GM12864 (cell line): ENCODE measurements at regions not wholly inside any gene's neighbourhood (a gene's known extent, or its start where the extent isn't known, plus 50 kb on each side); places are given as distances from the start of the nearest gene placed in this dataset.

Source experiments
- DNase-seq: peaks from one replicate; pipeline ENCODE4 v3.0.0-alpha.2; 2011; ENCODE audit warnings: low read depth
- H3K4me3 ChIP-seq: 2 replicates; pipeline ENCODE4 v1.5.1; 2011; ENCODE audit warnings: mild to moderate bottlenecking, low read depth, low read length, control low read depth
- CTCF ChIP-seq: IDR thresholded peaks from 2 replicates; pipeline ENCODE4 v1.5.1; 2011; ENCODE audit warnings: low read depth, mild to moderate bottlenecking, moderate library complexity, low read length, control low read depth, inconsistent platforms; ENCODE audit errors: missing control alignments

GRCh38 chr2:204074456-204074855, 137.9 kb downstream of the ICOS start:
- no peak for DNase-seq
- no peak for TF ChIP-seq CTCF
- no peak overlapping the region for H3K4me3 ChIP-seq

GRCh38 chr2:204078003-204078698, 141.6 kb downstream of the ICOS start:
- TF ChIP-seq CTCF, result no peak
- no peak overlapping the region for H3K4me3 ChIP-seq
- no peak for DNase-seq

GRCh38 chr2:204081487-204082425, 145.2 kb downstream of the ICOS start:
- TF ChIP-seq CTCF, result no peak
- no peak for DNase-seq
- no peak overlapping the region for H3K4me3 ChIP-seq

DNA sequence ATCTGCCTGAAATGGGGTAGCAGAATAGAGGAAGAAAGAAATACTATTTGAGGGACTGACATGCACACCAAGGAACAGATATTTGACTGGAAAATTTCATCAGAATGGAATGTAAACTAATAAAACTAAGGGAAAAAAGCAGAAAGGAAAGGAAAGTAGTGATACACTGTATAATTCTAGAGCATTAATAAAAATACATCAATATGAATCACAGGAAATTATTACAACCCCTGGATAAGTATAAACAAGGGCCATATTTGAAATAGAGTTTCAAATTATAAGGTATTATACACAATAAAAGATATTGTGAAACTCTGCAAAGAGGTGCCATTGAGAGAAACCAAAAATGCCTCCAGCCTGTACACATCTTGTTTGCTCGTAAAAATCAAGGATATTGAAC, 149.6 kb downstream of the ICOS start:
- TF ChIP-seq CTCF, result no peak
- no peak for DNase-seq
- H3K4me3 ChIP-seq, result no peak overlapping the region

GRCh38 chr2:204089105-204089504, 152.5 kb downstream of the ICOS start:
- H3K4me3 ChIP-seq, result no peak overlapping the region
- DNase-seq, result no peak
- no peak for TF ChIP-seq CTCF

DNA sequence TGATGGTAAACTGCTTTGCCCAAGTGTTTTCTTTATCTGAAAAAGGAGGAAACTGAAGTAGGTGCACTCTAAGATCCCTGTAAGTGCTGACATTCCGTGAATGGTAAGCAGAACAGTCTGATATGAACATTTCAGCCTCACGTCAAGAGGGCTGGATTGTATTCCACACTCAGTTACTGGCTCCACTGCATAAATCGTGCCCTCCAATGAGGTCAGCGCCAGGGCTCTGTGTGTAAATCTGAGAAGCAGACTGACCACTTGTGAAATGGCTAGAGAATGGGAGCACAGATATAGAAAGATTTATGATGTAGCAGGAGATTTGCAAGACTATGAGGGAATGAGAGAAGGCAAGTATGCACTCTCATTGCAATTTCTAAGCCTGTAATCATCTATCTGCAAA, 153.0 kb downstream of the ICOS start:
- no peak overlapping the region for H3K4me3 ChIP-seq
- DNase-seq, result no peak
- TF ChIP-seq CTCF, result no peak
